ENCODE measurements at regions not wholly inside any gene's neighbourhood (a gene's known extent, or its start where the extent isn't known, plus 50 kb on each side); places are given as distances from the start of the nearest gene placed in this dataset.
A peak's percentile ranks its signal among the peaks of the same experiment; 100 is the strongest.

DNA sequence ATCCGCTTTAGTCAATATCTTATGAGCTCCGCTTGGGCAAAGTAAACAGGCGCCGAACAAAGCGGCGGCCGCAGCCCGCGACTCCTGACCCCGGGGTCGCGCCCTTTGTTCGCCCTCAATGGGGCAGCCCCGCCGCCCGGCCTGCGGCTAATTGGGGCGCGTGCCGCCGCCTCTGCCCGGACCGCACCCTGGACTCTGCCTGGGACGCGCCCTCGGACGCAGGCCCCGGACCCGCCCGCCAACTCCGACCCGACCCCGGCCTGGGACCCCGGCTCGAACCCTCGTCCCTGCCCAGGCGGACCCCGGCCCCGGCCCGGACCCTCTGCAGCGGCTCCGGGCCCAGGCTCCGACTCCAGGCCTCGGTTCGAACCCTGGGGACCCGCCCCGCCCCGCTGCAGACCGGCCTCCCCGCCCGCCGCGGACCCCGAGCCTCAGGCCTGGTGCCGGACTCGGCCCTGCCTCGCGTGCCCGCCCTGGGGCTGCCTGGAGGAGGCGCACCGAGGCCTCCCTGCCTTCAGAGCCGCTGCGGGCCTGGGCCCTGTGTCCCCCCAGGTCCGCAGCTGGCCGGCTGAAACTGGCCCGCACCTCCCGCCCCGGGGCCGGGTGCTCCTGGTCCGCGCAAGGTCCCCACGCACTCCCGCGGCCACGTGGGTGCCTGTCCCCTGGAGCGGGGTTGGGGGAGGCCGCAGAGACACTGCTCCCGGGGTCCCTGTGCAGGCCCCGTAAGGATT, 84.7 kb upstream of the WNT7B start:
- 69 to 77% (median 74%) methylated on average over 49 to 79 of the region's 79 CpGs for WGBS, 3 donors
- peak overlapping the region; percentile 3 for H3K27ac ChIP-seq (ENCODE audit: low read depth, low read length)

- 88 to 90% (median 88%) methylated on average over 13 of the region's 13 CpGs for WGBS, 3 donors
- peak overlapping the region; percentile 3 for H3K27ac ChIP-seq (ENCODE audit: low read depth, low read length)
These were observed 85.3 kb upstream of the WNT7B start for GRCh38 chr22:46062232-46062615.

DNA sequence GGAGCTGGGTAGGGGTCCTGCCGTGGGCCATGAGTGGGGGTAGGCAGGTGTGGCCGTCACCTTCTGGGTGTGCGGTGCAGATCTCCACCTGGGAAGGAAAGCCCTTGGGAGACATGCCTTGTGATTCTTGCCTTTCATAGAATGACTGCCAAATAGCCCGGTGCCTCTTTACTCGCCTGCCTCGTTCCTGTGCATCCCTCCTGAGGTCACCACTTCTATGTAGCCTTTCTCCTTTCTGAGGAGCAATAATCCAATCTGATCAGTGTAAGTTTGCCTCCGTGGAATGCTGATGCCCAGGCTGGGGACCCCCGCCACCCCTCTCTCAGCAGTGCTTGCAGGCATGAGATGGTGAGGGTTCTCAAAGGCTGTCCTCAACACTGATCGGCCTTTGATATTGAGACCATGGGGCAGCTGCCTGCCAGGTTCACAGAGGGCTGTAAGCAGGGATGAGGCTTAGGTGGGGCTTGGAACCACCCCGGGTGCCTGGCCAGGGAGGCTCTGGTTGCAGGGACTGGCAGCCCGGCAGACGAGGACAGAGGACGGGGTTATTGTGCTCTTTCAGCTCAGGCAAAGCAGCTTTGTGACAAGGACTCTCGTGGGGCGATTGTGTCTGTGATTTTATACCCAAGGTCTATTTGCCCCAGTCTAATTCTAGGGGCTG, 86.1 kb upstream of the WNT7B start:
- peak overlapping the region; percentile 32 for H3K27ac ChIP-seq (ENCODE audit: low read depth, low read length)
- WGBS, 3 donors = 72 to 73% (median 72%) methylated on average over 15 of the region's 15 CpGs

DNA sequence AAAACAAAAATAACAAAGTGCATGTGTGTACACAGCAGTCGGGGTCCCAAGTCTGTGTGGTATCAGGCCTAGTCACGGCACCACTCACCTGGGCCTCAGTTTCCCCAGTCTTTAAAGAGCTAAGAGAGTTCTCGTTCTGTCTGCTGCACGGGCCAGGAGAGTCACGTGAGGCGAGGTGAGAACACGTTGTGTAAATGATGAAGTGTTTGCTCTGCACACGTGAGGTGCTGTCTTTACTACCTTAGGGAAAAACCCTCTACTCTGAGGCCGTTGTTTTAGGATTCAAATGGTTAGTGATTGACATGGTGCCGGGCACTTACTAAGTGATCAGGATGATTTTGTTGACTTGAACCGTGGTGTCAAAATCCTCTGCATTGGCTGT, 86.5 kb upstream of the PPARA start:
- 46 to 72% (median 59%) methylated on average over 11 of the region's 11 CpGs for WGBS, 3 donors

GRCh38 chr22:46064228-46064965, 85.9 kb upstream of the PPARA start:
- 57 to 65% (median 60%) methylated on average over 28 of the region's 28 CpGs for WGBS, 3 donors
- peak overlapping the region; percentile 19 for H3K27ac ChIP-seq (ENCODE audit: low read depth, low read length)

More for the DNA sequence above, 86.5 kb upstream of the PPARA start:
- H3K27ac ChIP-seq (ENCODE audit: low read depth, low read length) = no peak overlapping the region

DNA sequence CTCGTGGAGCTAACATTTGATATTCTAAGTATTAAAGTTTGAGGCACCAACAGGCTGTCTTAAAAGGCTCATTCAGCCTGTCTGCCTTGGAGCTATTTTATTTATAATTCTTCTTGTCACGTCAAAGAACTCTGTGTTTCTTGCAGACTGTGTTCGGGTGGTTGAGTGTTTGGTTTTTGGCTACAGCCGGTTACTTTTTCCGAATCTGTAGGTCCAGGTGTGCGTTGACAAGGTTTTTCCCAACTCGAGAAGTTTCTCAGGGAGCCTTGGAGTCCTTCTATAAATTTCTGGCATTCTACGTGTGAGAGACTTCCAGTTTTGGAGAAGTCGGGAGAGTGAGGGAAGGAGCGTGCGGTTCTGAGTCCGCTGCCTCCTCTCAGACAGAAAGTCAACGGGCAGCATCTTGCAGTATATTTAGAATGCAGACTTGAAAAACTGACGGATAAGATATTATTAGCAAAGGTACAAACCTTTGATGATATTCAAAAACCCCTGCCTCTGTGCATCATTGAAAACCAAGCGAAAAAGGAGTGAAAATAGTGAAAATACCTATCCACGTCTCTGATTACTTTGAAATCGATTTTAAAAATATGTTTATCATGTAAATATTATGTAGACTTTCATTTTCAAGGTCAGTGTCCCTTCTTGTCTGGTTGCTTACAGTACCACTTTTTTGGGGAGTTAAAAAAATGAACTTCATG, 85.2 kb upstream of the PPARA start:
- 24 to 44% (median 35%) methylated on average over 17 of the region's 17 CpGs for WGBS, 3 donors
- peak overlapping the region; percentile 19 for H3K27ac ChIP-seq (ENCODE audit: low read depth, low read length)

DNA sequence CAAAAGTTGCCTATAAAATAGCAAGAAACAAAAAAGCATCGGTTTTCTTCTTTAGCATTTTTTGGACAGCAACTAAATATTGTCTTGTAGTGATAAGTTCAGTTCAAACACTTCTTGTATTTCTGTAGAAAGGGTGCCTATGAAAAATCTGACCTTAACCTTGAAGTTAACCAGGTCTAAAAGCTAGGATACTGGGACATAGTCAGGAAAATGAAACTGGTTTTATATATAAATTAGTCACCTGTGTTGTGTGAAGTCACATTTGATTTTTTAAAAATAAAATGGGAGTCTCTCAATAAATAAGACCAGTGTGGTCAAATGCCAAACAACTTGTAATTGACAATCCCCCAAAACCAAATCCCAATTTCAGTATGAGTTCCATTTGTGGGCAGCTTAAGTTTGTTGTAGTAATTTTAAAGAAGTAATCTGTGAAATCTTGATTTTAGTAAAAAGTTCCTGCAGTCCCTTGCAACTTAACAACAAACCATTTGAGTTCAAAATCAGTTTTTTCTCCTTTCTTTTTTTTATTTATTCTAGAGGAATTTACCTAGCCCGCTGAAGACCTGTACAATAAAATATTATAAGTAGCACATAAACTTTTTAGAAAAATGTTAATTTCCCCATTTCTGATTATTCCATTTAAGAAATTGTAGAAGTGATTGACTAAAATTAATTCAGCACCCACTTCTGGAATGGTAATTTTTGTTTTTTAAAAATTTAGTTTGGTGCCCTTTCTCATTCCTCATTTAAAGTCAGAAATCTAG, 84.5 kb upstream of the PPARA start:
- WGBS, 3 donors = 35 to 61% (median 55%) methylated on average over 2 of the region's 2 CpGs

DNA sequence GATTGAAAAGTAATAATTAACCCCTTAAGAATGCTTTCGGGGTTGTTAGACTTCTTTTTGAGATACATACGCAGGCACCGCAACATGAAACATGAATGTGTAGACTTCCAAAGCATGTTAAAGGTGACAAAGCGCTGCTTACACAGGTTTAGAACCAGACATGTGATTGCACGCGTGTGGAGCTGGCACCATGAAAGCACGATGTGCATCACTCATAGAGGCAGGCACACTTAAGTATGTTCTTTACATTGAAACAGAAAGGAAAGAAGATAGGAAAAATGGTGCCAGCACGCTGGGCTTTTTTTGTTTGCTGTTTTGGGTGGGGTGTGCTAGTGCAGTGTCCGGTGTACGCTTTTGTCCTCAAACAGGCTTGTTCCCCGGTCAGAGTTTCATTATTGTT, 83.6 kb upstream of the PPARA start:
- peak overlapping the region; percentile 13 for H3K27ac ChIP-seq (ENCODE audit: low read depth, low read length)
- WGBS, 3 donors = 36 to 61% (median 41%) methylated on average over 11 of the region's 11 CpGs

More for the DNA sequence above, 84.5 kb upstream of the PPARA start:
- no peak overlapping the region for H3K27ac ChIP-seq (ENCODE audit: low read depth, low read length)

DNA sequence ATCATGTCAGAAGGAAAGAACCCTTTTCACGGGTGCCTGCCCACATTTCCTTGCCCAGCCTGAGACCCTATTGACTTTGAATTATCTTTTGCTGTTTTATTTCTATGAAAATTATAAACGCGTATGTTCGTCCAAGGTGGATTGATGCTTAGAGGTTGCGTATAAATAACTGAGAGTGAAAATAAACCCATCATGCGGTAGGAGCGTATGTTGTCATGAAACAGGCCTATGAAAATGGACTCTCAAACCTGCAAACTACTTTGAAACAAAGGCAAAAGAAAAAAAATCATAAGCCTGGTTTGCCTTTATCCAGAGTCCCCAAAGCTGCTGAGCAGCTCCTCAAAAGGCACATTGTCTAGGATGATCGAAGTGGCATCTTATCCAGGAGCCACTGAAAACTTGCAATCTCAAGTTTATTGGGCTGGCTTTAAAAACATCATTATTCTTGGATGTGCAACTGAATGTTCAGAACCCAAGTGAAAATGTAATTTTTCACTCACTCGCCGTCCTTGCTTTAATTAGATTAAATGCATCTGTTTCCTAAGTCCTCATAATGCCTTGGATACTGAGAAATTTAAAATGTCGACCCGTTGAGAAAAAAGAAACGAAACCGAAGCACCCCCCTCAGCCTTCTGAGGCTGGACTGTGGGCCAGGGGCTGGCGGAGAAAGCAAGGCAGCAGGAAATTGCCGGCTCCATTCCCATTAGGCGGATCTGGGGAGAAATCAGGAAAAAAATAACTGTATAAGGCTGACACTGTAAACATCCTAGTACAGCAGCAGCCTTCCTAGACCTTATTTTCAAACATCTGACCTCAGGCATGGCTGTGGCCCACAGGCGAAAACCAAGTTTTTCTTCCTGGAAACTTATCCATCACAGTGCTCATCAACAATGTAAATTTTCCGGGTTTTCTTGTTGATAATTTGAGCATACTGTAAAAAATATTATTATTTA, 82.9 kb upstream of the PPARA start:
- peak overlapping the region; percentile 36 for H3K27ac ChIP-seq (ENCODE audit: low read depth, low read length)
- 29 to 53% (median 40%) methylated on average over 19 of the region's 19 CpGs for WGBS, 3 donors

DNA sequence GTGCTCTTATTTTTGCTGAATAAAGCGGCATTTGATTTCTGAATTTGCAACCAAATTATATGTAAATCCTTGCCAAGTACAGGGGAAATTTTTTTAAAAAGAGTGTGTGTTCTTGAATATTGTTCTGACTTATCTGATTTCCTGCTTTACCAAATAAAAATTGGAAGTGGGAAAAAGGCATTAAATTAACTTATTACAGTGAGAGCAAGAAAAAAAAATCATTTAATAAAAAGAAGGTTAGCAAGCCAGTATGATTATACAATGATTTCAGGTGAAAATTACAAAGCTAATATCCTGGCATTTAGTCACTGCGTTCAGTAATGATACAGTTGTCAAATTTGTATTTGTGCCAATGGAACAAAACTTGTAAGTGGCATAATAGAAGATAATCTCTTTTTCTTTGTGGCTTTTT, 82.1 kb upstream of the PPARA start:
- no peak overlapping the region for H3K27ac ChIP-seq (ENCODE audit: low read depth, low read length)

GRCh38 chr22:46068593-46069491, 81.5 kb upstream of the PPARA start:
- peak overlapping the region; percentile 100 for H3K27ac ChIP-seq (ENCODE audit: low read depth, low read length)
- 10 to 13% (median 13%) methylated on average over 14 of the region's 14 CpGs for WGBS, 3 donors

More for the DNA sequence above, 82.1 kb upstream of the PPARA start:
- 35 to 49% (median 40%) methylated on average over 2 of the region's 2 CpGs for WGBS, 3 donors

DNA sequence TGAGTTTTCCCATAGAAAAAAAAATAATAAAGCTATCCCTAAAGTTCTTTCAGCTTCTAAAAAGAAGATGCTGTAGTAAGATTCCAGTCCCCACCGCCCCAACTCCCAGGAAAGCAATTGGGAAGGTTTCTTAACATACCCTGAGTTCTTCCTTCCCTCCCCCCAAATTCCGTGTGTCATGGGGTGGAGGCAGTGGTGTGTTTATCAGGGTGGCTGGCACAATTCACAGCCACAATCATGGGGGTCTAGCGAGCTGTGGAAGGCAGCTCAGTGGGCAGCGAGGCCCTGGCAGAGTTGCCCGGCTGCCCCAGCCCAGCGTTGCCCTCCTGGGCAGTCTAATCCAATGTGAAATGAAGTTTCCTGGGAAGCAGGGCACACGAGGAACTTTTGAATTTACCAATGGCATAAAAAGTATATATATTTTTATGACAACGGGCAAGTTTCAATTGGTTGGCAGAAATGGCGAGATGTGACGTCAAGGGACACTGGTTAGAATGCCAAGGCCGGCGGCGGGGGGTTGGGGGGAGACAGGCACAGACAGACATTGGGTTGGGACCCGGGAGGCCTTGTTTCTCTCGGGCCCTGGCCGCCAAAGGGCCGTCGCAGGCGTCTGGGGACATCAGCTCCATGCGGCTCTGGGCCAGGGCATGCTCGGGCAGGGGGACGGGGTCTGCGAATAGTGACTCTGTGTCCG, 80.7 kb upstream of the PPARA start:
- 2 to 6% (median 2%) methylated on average over 18 to 24 of the region's 24 CpGs for WGBS, 3 donors
- H3K27ac ChIP-seq (ENCODE audit: low read depth, low read length) = peak overlapping the region; percentile 100

- WGBS, 3 donors = 0 to 1% (median 0%) methylated on average over 43 to 57 of the region's 57 CpGs
- H3K27ac ChIP-seq (ENCODE audit: low read depth, low read length) = peak overlapping the region; percentile 100
These were observed 80.0 kb upstream of the PPARA start for GRCh38 chr22:46070215-46070802.

DNA sequence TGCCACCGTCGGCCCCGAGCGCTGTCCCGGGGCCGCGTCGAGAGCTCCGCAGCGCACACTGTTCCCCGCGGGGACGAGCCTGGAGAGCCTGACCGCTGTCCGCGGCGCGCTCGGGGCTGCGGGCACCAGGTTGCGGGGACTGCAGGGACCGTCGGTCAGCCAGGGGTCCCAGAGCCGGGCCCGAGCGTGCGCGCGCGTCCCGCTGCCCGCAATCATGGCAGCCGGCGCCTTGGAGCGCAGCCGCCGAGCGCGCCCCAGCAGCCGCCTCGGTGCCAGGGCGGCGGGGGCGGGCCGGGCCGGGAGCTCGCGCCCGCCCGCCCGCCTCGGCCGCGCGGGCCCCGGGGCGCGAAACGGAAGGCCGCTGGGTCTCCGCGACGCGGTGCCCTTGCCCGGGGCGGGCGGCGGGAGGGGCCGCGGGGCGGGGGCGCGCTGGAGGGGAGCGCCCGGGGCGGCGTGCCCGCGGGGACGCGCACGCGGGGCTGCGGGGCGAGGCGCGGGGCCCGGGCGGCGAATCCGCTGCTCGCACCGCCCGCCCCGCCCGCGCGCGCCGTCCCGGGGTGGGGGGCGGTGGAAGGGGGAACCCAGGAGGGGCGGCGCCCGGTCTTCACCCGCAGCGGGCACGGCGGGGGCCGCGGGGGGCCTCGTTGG, 79.4 kb upstream of the PPARA start:
- peak overlapping the region; percentile 100 for H3K27ac ChIP-seq (ENCODE audit: low read depth, low read length)
- 0 to 1% (median 1%) methylated on average over 42 to 109 of the region's 112 CpGs for WGBS, 3 donors
